Stomach (tissue), 8 donors: ENCODE measurements at regions not wholly inside any gene's neighbourhood (a gene's known extent, or its start where the extent isn't known, plus 50 kb on each side); places are given as distances from the start of the nearest gene placed in this dataset.

Experiments
- DNase-seq, 2 donors: peaks; one replicate each; pipeline versions ENCODE4 v3.0.0 to v3.0.0-alpha.2; 2013 to 2019
- H3K27ac ChIP-seq, 5 donors: fragments of 200-600 bp in 4 of 5; sonication (generic) in 4 of 5; one replicate each; pipeline ENCODE4 v1.5.1; 2013 to 2019; ENCODE audit warnings: mild to moderate bottlenecking in 1 of 5, moderate library complexity in 1 of 5
- H3K27me3 ChIP-seq, 3 donors: fragments of 200-600 bp; sonication (generic); one replicate each; pipeline ENCODE4 v1.5.1; 2017 to 2019; ENCODE audit warnings: mixed run types in 1 of 3
- H3K36me3 ChIP-seq, 4 donors: fragments of 200-600 bp; sonication (generic); 1 replicate in 3 of 4; 2 replicates in 1 of 4; pipeline ENCODE4 v1.5.1; 2016 to 2019
- H3K4me1 ChIP-seq, 4 donors: fragments of 200-600 bp; sonication (generic); one replicate each; pipeline ENCODE4 v1.5.1; 2016 to 2019
- H3K4me3 ChIP-seq, 4 donors: fragments of 200-600 bp; sonication (generic) in 3 of 4; one replicate each; pipeline ENCODE4 v1.5.1; 2016 to 2019; ENCODE audit warnings: mild to moderate bottlenecking in 1 of 4
- H3K9me3 ChIP-seq, 4 donors: fragments of 200-600 bp; sonication (generic); one replicate each; pipeline ENCODE4 v1.5.1; 2016 to 2019
- CTCF ChIP-seq, 7 experiments: fragments of 450-650 bp in 4 of 7; fragments of 200-600 bp in 3 of 7; sonication (generic) in 3 of 7; IDR thresholded peaks; one replicate each; pipeline ENCODE4 v1.5.1; 2016 to 2019; ENCODE audit warnings: antibody characterized with exemption in 7 of 7, control low read depth in 2 of 7, mild to moderate bottlenecking in 1 of 7
- EP300 ChIP-seq: sonication (generic); formaldehyde crosslinking; IDR thresholded peaks from one replicate; pipeline ENCODE4 v1.6.1; 2017; ENCODE audit warnings: antibody characterized with exemption
- POLR2A ChIP-seq, 4 donors: fragments of 450-650 bp; IDR thresholded peaks; one replicate each; pipeline ENCODE4 v1.6.1; 2016; ENCODE audit warnings: antibody characterized with exemption in 4 of 4, control low read depth in 2 of 4, mild to moderate bottlenecking in 1 of 4, moderate library complexity in 1 of 4
- POLR2AphosphoS5 ChIP-seq, 3 donors: sonication (generic); formaldehyde crosslinking; IDR thresholded peaks; one replicate each; pipeline ENCODE4 v1.6.1; 2016; ENCODE audit warnings: antibody characterized with exemption in 3 of 3
- WGBS, 5 donors: extraction: QIAGEN DNeasy Blood & Tissue Kit in 3 of 5; methylation state at CpG; one replicate each; pipeline versions ENCODE4 v1.1.5 to v1.1.7; 2013 to 2018; 5-methylcytosine and 5-hydroxymethylcytosine counted together
- intact Hi-C: fragments of 100-400 bp; cut with DNase I; formaldehyde crosslinking; loops from one replicate; pipeline ENCODE4 v1.15.1; 2023; ENCODE audit warnings: low total_unique reads
- donor health status: healthy with polysubstance abuse.
- donor health status: Bipolar disorder and iron deficiency.
- donor health status: healthy.

DNA sequence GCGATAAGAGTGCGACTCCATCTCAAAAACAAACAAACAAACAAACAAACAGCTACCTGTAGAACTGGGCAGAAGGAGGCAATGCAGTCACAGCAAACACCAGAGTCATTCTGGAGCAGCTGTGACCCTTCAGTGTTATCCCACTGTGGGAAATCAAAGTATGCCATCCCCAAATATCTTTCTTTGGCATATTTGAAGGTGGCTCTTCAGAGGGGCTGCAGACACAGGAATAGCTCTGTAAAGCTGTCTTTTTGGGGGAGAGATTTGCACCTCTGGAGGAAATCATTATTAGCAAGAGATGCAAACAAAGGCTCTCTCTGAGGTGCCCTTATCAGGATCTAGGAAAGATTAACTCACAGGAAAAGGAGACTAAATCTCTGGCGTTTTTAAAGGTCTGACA, 98.5 kb upstream of the XPO1 start:
- TF ChIP-seq EP300 (no peak), POLR2A (IDR thresholded peaks at IDR 0.05) (no peak), CTCF (IDR thresholded peaks at IDR 0.05) (no peak), POLR2AphosphoS5 (IDR thresholded peaks at IDR 0.05) (no peak)
- Histone ChIP-seq H3K4me1 (no peaks in the 10 kb centered on the region), H3K9me3 (no peaks in the 10 kb centered on the region), H3K4me3 (no peak overlapping the region), H3K36me3 (no peaks in the 10 kb centered on the region), H3K27ac (no peak overlapping the region), H3K27me3 (no peaks in the 10 kb centered on the region)
- no peak for DNase-seq
- 36 to 60% (median 58%) methylated on average over 3 of the region's 3 CpGs for WGBS, 5 donors
- intact Hi-C loops = no loop called here

GRCh38 chr2:61634512-61634911, 96.4 kb upstream of the XPO1 start:
- no peaks in the 10 kb centered on the region for H3K36me3 ChIP-seq
- 87 to 91% (median 89%) methylated on average over 5 of the region's 5 CpGs for WGBS, 5 donors
- no peaks in the 10 kb centered on the region for H3K9me3 ChIP-seq
- no peak for DNase-seq
- H3K4me1 ChIP-seq = no peaks in the 10 kb centered on the region
- no peaks in the 10 kb centered on the region for H3K27me3 ChIP-seq
- H3K4me3 ChIP-seq = no peak overlapping the region
- TF ChIP-seq CTCF (IDR thresholded peaks at IDR 0.05) (no peak), EP300 (no peak), POLR2AphosphoS5 (IDR thresholded peaks at IDR 0.05) (no peak)
- intact Hi-C loops = no loop called here
- no peak overlapping the region for H3K27ac ChIP-seq

- DNase-seq = no peak
- no peaks in the 10 kb centered on the region for H3K4me1 ChIP-seq
- H3K36me3 ChIP-seq = no peaks in the 10 kb centered on the region
- TF ChIP-seq CTCF (IDR thresholded peaks at IDR 0.05) = no peak
- no peak for TF ChIP-seq EP300
- no peak for TF ChIP-seq POLR2AphosphoS5 (IDR thresholded peaks at IDR 0.05)
- TF ChIP-seq POLR2A (IDR thresholded peaks at IDR 0.05) = no peak
- H3K27ac ChIP-seq = no peak overlapping the region
- H3K27me3 ChIP-seq = no peaks in the 10 kb centered on the region
- 75 to 84% (median 83%) methylated on average over 2 of the region's 2 CpGs for WGBS, 5 donors
- intact Hi-C loops = no loop called here
- no peaks in the 10 kb centered on the region for H3K9me3 ChIP-seq
- no peak overlapping the region for H3K4me3 ChIP-seq
These were observed 95.1 kb upstream of the XPO1 start for GRCh38 chr2:61633250-61633649.

GRCh38 chr2:61632276-61633169, 94.4 kb upstream of the XPO1 start:
- Histone ChIP-seq H3K4me1 (no peaks in the 10 kb centered on the region), H3K4me3 (no peak overlapping the region), H3K9me3 (no peaks in the 10 kb centered on the region), H3K27ac (no peak overlapping the region), H3K36me3 (no peaks in the 10 kb centered on the region), H3K27me3 (no peaks in the 10 kb centered on the region)
- intact Hi-C loops = no loop called here
- DNase-seq = no peak
- 68 to 75% (median 73%) methylated on average over 15 to 17 of the region's 17 CpGs for WGBS, 5 donors
- TF ChIP-seq CTCF (IDR thresholded peaks at IDR 0.05) = no peak
